ENCODE measurements at regions not wholly inside any gene's neighbourhood (a gene's known extent, or its start where the extent isn't known, plus 50 kb on each side); places are given as distances from the start of the nearest gene placed in this dataset.

- Histone ChIP-seq H3K9ac (ENCODE audit: low read length) (no peak overlapping the region), H3F3A (ENCODE audit: insufficient read depth, low read length) (no peaks in the 10 kb centered on the region), H2AFZ (ENCODE audit: low read length) (no peak overlapping the region), H3K4me2 (ENCODE audit: low read length) (no peak overlapping the region), H3K27ac (ENCODE audit: low read depth, low read length, poor library complexity, severe bottlenecking) (no peak overlapping the region), H3K36me3 (ENCODE audit: insufficient read depth, low read length) (no peaks in the 10 kb centered on the region), H3K4me3 (ENCODE audit: low read depth, low read length, poor library complexity, severe bottlenecking) (no peak overlapping the region), H3K27me3 (ENCODE audit: insufficient read depth, low read length) (0 out of 2 replicates have a peak, but pooled peaks cover 9% of the 10 kb centered on the region), H3K79me2 (ENCODE audit: insufficient read depth, low read length) (no peaks in the 10 kb centered on the region), H3K4me1 (ENCODE audit: insufficient read depth, low read length, severe bottlenecking) (no peaks in the 10 kb centered on the region), H3K9me2 (ENCODE audit: low read depth, low read length) (no peaks in the 10 kb centered on the region), H4K20me1 (ENCODE audit: insufficient read depth, low read length) (no peaks in the 10 kb centered on the region), H3K9me3 (ENCODE audit: low read length) (no peaks in the 10 kb centered on the region)
- no peak for TF ChIP-seq EZH2 (IDR thresholded peaks at IDR 0.05; ENCODE audit: borderline replicate concordance, low read length)
- peak; percentile 47; the same call in 1 of the 2 replicates for TF ChIP-seq CTCF (IDR thresholded peaks at IDR 0.05; ENCODE audit: low read length)
Measured at GRCh38 chr13:97631158-97631557, 197.2 kb downstream of the RAP2A start.

- Histone ChIP-seq H3K36me3 (ENCODE audit: insufficient read depth, low read length) (no peaks in the 10 kb centered on the region), H4K20me1 (ENCODE audit: insufficient read depth, low read length) (no peaks in the 10 kb centered on the region), H3K9ac (ENCODE audit: low read length) (no peak overlapping the region), H3K4me2 (ENCODE audit: low read length) (no peak overlapping the region), H3K79me2 (ENCODE audit: insufficient read depth, low read length) (no peaks in the 10 kb centered on the region), H3K9me2 (ENCODE audit: low read depth, low read length) (no peaks in the 10 kb centered on the region), H3F3A (ENCODE audit: insufficient read depth, low read length) (no peaks in the 10 kb centered on the region), H3K9me3 (ENCODE audit: low read length) (no peaks in the 10 kb centered on the region), H2AFZ (ENCODE audit: low read length) (no peak overlapping the region), H3K27me3 (ENCODE audit: insufficient read depth, low read length) (no peaks in the 10 kb centered on the region; the same call in 1 of the 2 replicates), H3K4me3 (ENCODE audit: low read depth, low read length, poor library complexity, severe bottlenecking) (no peak overlapping the region), H3K4me1 (ENCODE audit: insufficient read depth, low read length, severe bottlenecking) (no peaks in the 10 kb centered on the region), H3K27ac (ENCODE audit: low read depth, low read length, poor library complexity, severe bottlenecking) (no peak overlapping the region)
- TF ChIP-seq CTCF (IDR thresholded peaks at IDR 0.05; ENCODE audit: low read length), result no peak
- TF ChIP-seq EZH2 (IDR thresholded peaks at IDR 0.05; ENCODE audit: borderline replicate concordance, low read length), result no peak
Measured at GRCh38 chr13:97639236-97639635, 205.3 kb downstream of the RAP2A start.

- TF ChIP-seq EZH2 (IDR thresholded peaks at IDR 0.05; ENCODE audit: borderline replicate concordance, low read length), result no peak
- TF ChIP-seq CTCF (IDR thresholded peaks at IDR 0.05; ENCODE audit: low read length), result no peak
- H3K4me2 ChIP-seq (ENCODE audit: low read length), result no peak overlapping the region
- no peaks in the 10 kb centered on the region for H4K20me1 ChIP-seq (ENCODE audit: insufficient read depth, low read length)
- no peaks in the 10 kb centered on the region for H3K4me1 ChIP-seq (ENCODE audit: insufficient read depth, low read length, severe bottlenecking)
- no peaks in the 10 kb centered on the region for H3K36me3 ChIP-seq (ENCODE audit: insufficient read depth, low read length)
- H3K27me3 ChIP-seq (ENCODE audit: insufficient read depth, low read length), result no peaks in the 10 kb centered on the region; the same call in 1 of the 2 replicates
- H2AFZ ChIP-seq (ENCODE audit: low read length), result no peak overlapping the region
- no peak overlapping the region for H3K9ac ChIP-seq (ENCODE audit: low read length)
- no peaks in the 10 kb centered on the region for H3F3A ChIP-seq (ENCODE audit: insufficient read depth, low read length)
- no peak overlapping the region for H3K27ac ChIP-seq (ENCODE audit: low read depth, low read length, poor library complexity, severe bottlenecking)
- no peak overlapping the region for H3K4me3 ChIP-seq (ENCODE audit: low read depth, low read length, poor library complexity, severe bottlenecking)
- H3K79me2 ChIP-seq (ENCODE audit: insufficient read depth, low read length), result no peaks in the 10 kb centered on the region
- no peaks in the 10 kb centered on the region for H3K9me3 ChIP-seq (ENCODE audit: low read length)
- H3K9me2 ChIP-seq (ENCODE audit: low read depth, low read length), result no peaks in the 10 kb centered on the region
Measured at GRCh38 chr13:97640268-97640667, 206.3 kb downstream of the RAP2A start.

All from OCI-LY1 (cell line).